HL-60/S4 treated with phorbol 12-myristate 13-acetate at 8.2 ng/mL for 4 days and 3 days (cell line): ENCODE measurements at regions not wholly inside any gene's neighbourhood (a gene's known extent, or its start where the extent isn't known, plus 50 kb on each side); places are given as distances from the start of the nearest gene placed in this dataset.
"Not testable (repeated sequence)": the region's sequence is repeated elsewhere in the genome, so short reads cannot be mapped to it uniquely, and the experiment has no call there.

Experiments
- in situ Hi-C: fragments of 300-500 bp; cut with MboI; formaldehyde crosslinking; loops from 2 replicates; pipeline ENCODE4 v1.15.0; 2022; ENCODE audit warnings: low sequenced_read_pairs

- in situ Hi-C loops = not testable (repeated sequence)
These were observed 183.8 kb upstream of the ZNF217 start for GRCh38 chr20:53777402-53777801.

GRCh38 chr20:53776858-53777257 lies 183.2 kb upstream of the ZNF217 start:
- in situ Hi-C loops = no loop called here

- in situ Hi-C loops = no loop called here
These were observed 181.0 kb upstream of the ZNF217 start for GRCh38 chr20:53774461-53775203.

GRCh38 chr20:53773792-53774401 lies 180.3 kb upstream of the ZNF217 start:
- in situ Hi-C loops = no loop called here

GRCh38 chr20:53773066-53773791 lies 179.6 kb upstream of the ZNF217 start:
- in situ Hi-C loops = not testable (repeated sequence)

- in situ Hi-C loops = loop anchor here (10.0 kb wide), 1 partner anchor 56 kb away; no protein-coding TSS in a partner anchor
These were observed 175.4 kb upstream of the ZNF217 start for GRCh38 chr20:53769041-53769440.

GRCh38 chr20:53768329-53768728 lies 174.7 kb upstream of the ZNF217 start:
- in situ Hi-C loops = loop anchor here (10.0 kb wide), 1 partner anchor 56 kb away; no protein-coding TSS in a partner anchor

GRCh38 chr20:53767206-53767930 lies 173.7 kb upstream of the ZNF217 start:
- in situ Hi-C loops = loop anchor here (10.0 kb wide), 1 partner anchor 57 kb away; no protein-coding TSS in a partner anchor

- in situ Hi-C loops = loop anchor here (10.0 kb wide), 1 partner anchor 60 kb away; no protein-coding TSS in a partner anchor
These were observed 170.8 kb upstream of the ZNF217 start for GRCh38 chr20:53764415-53764800.

- in situ Hi-C loops = loop anchor here (10.0 kb wide), 1 partner anchor 61 kb away; no protein-coding TSS in a partner anchor
These were observed 170.2 kb upstream of the ZNF217 start for GRCh38 chr20:53763707-53764414.

GRCh38 chr20:53762423-53762798 lies 168.8 kb upstream of the ZNF217 start:
- in situ Hi-C loops = loop anchor here (10.0 kb wide), 1 partner anchor 62 kb away; no protein-coding TSS in a partner anchor

GRCh38 chr20:53760025-53760441 lies 166.4 kb upstream of the ZNF217 start:
- in situ Hi-C loops = loop anchor here (10.0 kb wide), 1 partner anchor 65 kb away; no protein-coding TSS in a partner anchor

GRCh38 chr20:53757472-53757913 lies 163.9 kb upstream of the ZNF217 start:
- in situ Hi-C loops = no loop called here

GRCh38 chr20:53755733-53756531 lies 162.3 kb upstream of the ZNF217 start:
- in situ Hi-C loops = no loop called here

- in situ Hi-C loops = no loop called here
These were observed 160.3 kb upstream of the ZNF217 start for GRCh38 chr20:53753880-53754459.

- in situ Hi-C loops = no loop called here
These were observed 159.6 kb upstream of the ZNF217 start for GRCh38 chr20:53752971-53753879.

- in situ Hi-C loops = no loop called here
These were observed 158.9 kb upstream of the ZNF217 start for GRCh38 chr20:53752583-53752970.
